Activated CD4-positive, alpha-beta T cell treated with anti-CD3 and anti-CD28 coated beads, Interleukin-2, amount 10 ng/mL, durations not matched to agents 24 days and 14 days (primary cell): ENCODE measurements at regions not wholly inside any gene's neighbourhood (a gene's known extent, or its start where the extent isn't known, plus 50 kb on each side); places are given as distances from the start of the nearest gene placed in this dataset.

ENCODE experiments used
- DNase-seq: peaks from one replicate; pipeline ENCODE4 v3.0.0; 2022
- H3K27ac Mint-ChIP-seq: one replicate; pipeline ENCODE4 v1.8.0; 2022; ENCODE audit warnings: mild to moderate bottlenecking, mixed read lengths
- H3K27me3 Mint-ChIP-seq: one replicate; pipeline ENCODE4 v1.8.0; 2022; ENCODE audit warnings: mixed read lengths
- H3K36me3 Mint-ChIP-seq: one replicate; pipeline ENCODE4 v1.8.0; 2022; ENCODE audit warnings: low read depth, mild to moderate bottlenecking, mixed read lengths
- H3K4me1 Mint-ChIP-seq: one replicate; pipeline ENCODE4 v1.8.0; 2021; ENCODE audit warnings: mixed read lengths
- H3K4me3 Mint-ChIP-seq: one replicate; pipeline ENCODE4 v1.8.0; 2022; ENCODE audit warnings: mild to moderate bottlenecking, moderate library complexity, mixed read lengths
- H3K9me3 Mint-ChIP-seq: one replicate; pipeline ENCODE4 v1.8.0; 2021; ENCODE audit warnings: mixed read lengths
- intact Hi-C: fragments of 100-400 bp; cut with micrococcal nuclease; formaldehyde crosslinking; loops from one replicate; pipeline ENCODE4 v1.15.1; 2023

DNA sequence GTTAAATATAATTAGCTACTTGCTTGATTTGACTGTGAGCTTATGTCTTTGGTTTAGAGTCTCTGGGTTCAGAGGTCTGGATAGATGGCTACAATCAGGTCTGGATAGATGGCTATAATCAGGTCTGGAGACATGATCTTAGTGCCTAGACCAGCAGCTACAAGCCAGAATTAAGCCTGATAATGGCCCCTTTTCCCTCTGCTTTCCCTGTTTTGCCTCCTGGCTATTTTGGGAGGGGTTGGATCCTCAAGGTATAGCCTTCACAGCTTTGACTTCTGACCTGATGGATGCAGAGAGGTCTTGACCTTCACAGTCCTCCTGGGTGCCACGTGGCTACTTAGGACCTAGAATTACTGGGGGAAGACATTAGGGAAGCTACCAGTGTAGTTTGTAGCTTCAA lies 877.7 kb downstream of the GALC start:
- Mint-ChIP-seq H3K9me3 (no peaks in the 10 kb centered on the region), H3K27me3 (no peaks in the 10 kb centered on the region), H3K4me1 (no peaks in the 10 kb centered on the region), H3K27ac (no peak overlapping the region), H3K36me3 (no peaks in the 10 kb centered on the region), H3K4me3 (no peak overlapping the region)
- intact Hi-C loops = no loop called here
- DNase-seq = no peak

DNA sequence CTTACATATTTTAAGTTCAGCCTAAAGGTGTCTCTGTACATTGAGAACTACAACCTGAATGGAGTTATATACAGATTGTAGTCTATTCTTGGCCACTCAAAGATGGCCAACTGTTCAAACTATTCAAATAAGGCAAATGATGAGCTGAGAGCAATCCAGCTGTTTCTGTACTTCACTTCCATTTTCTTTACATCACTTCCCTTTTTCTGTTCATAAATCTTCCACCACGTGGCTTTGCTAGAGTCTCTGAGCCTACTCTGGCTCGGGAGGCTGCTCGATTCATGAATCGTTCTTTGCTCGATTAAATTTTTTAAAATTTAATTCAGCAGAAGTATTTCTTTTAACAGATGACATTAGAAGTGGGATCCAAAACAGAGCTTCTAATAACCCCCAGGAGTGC lies 879.7 kb downstream of the GALC start:
- no peak overlapping the region for H3K4me3 Mint-ChIP-seq
- no peaks in the 10 kb centered on the region for H3K9me3 Mint-ChIP-seq
- H3K27ac Mint-ChIP-seq = no peak overlapping the region
- no peaks in the 10 kb centered on the region for H3K4me1 Mint-ChIP-seq
- intact Hi-C loops = no loop called here
- no peaks in the 10 kb centered on the region for H3K36me3 Mint-ChIP-seq
- no peaks in the 10 kb centered on the region for H3K27me3 Mint-ChIP-seq
- DNase-seq = no peak

DNA sequence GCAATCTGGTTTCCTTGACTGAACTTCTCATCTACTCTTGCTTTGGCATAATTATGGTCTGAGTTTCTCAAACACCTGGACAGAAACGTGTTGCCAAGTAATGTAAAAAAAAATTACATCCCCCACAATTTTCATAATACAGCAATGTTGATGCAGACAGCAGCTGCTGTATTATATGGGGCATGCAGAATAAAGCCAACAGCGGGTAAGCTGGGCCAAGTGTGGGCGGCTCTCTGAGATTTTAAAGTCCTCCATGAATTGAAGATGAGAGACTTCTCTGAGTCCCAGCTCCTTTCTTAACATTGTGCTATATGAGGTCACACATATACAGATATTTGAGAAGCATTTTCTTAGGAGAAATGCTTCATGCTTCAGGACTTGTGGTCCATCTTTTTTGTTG lies 881.2 kb downstream of the GALC start:
- no peaks in the 10 kb centered on the region for H3K9me3 Mint-ChIP-seq
- no peaks in the 10 kb centered on the region for H3K36me3 Mint-ChIP-seq
- no peak for DNase-seq
- H3K27me3 Mint-ChIP-seq = no peaks in the 10 kb centered on the region
- H3K27ac Mint-ChIP-seq = no peak overlapping the region
- intact Hi-C loops = no loop called here
- no peaks in the 10 kb centered on the region for H3K4me1 Mint-ChIP-seq
- no peak overlapping the region for H3K4me3 Mint-ChIP-seq

GRCh38 chr14:87111126-87111525 lies 881.9 kb downstream of the GALC start:
- intact Hi-C loops = no loop called here
- no peaks in the 10 kb centered on the region for H3K27me3 Mint-ChIP-seq
- H3K27ac Mint-ChIP-seq = no peak overlapping the region
- no peak overlapping the region for H3K4me3 Mint-ChIP-seq
- no peaks in the 10 kb centered on the region for H3K4me1 Mint-ChIP-seq
- no peaks in the 10 kb centered on the region for H3K36me3 Mint-ChIP-seq
- H3K9me3 Mint-ChIP-seq = no peaks in the 10 kb centered on the region
- no peak for DNase-seq

DNA sequence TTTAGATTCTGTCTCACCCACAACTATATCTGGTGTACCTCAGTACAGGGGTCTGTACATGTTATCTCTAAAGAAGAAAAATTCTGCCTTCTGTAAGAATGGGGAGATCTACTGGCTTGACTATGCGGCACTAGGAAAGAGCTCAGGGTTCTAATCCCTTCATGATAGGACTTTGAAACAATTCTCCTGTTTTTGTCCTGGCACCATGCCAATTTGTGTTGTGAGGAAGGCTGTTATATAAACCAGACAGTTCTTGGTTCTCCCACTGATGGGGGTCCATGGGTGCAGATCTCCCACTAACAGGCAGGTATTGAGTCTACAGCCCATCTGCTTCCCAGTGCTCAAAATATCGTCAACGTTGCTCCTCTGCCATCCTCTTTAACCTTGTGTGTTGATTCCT lies 883.7 kb downstream of the GALC start:
- H3K36me3 Mint-ChIP-seq = no peaks in the 10 kb centered on the region
- H3K4me1 Mint-ChIP-seq = no peaks in the 10 kb centered on the region
- intact Hi-C loops = no loop called here
- DNase-seq = no peak
- no peak overlapping the region for H3K4me3 Mint-ChIP-seq
- H3K27me3 Mint-ChIP-seq = no peaks in the 10 kb centered on the region
- H3K9me3 Mint-ChIP-seq = no peaks in the 10 kb centered on the region
- no peak overlapping the region for H3K27ac Mint-ChIP-seq

- Mint-ChIP-seq H3K36me3 (no peaks in the 10 kb centered on the region), H3K4me1 (no peaks in the 10 kb centered on the region), H3K4me3 (no peak overlapping the region), H3K27me3 (no peaks in the 10 kb centered on the region), H3K9me3 (no peaks in the 10 kb centered on the region), H3K27ac (no peak overlapping the region)
- intact Hi-C loops = no loop called here
- no peak for DNase-seq
Observed at GRCh38 chr14:87108726-87109125, 884.3 kb downstream of the GALC start.

DNA sequence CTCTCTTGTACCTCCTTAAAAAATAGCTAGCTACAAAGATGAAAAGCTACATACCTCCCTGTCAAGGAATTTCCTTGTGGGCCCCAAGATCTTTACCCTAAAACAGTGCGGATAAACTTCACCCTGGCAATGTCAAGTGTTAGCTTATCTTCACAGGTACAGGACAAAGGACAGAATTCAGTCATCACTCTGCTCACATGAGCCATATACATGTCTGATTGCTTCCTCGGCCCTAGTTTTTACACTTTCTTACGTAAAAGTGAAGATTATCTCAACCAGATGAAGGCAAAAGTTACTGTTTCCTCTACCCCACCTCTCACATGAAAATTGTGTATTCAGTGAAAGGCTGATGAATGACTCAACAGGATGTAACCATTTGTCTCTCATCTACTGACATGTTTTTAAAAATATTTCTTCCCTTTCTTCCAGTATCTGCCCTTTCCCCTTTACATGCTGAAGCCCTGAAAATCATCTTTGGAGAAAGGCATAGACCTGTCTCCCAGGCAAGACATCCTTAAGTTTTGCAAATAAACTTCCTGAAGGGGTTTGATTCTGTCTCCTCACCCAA lies 890.1 kb downstream of the GALC start:
- H3K9me3 Mint-ChIP-seq = no peaks in the 10 kb centered on the region
- no peaks in the 10 kb centered on the region for H3K4me1 Mint-ChIP-seq
- H3K4me3 Mint-ChIP-seq = no peak overlapping the region
- H3K27me3 Mint-ChIP-seq = no peaks in the 10 kb centered on the region
- intact Hi-C loops = no loop called here
- no peak for DNase-seq
- no peaks in the 10 kb centered on the region for H3K36me3 Mint-ChIP-seq
- H3K27ac Mint-ChIP-seq = no peak overlapping the region

GRCh38 chr14:87097015-87097414 lies 896.0 kb downstream of the GALC start:
- H3K27ac Mint-ChIP-seq = no peak overlapping the region
- H3K4me1 Mint-ChIP-seq = no peaks in the 10 kb centered on the region
- peaks cover 4% of the 10 kb centered on the region for H3K9me3 Mint-ChIP-seq
- H3K27me3 Mint-ChIP-seq = no peaks in the 10 kb centered on the region
- no peak overlapping the region for H3K4me3 Mint-ChIP-seq
- no peaks in the 10 kb centered on the region for H3K36me3 Mint-ChIP-seq
- intact Hi-C loops = no loop called here
- DNase-seq = no peak

GRCh38 chr14:87094913-87095312 lies 898.1 kb downstream of the GALC start:
- intact Hi-C loops = no loop called here
- Mint-ChIP-seq H3K36me3 (no peaks in the 10 kb centered on the region), H3K4me3 (no peak overlapping the region), H3K4me1 (no peaks in the 10 kb centered on the region), H3K27ac (no peak overlapping the region), H3K9me3 (peaks cover 8% of the 10 kb centered on the region), H3K27me3 (no peaks in the 10 kb centered on the region)
- DNase-seq = no peak

- Mint-ChIP-seq H3K4me3 (no peak overlapping the region), H3K36me3 (no peaks in the 10 kb centered on the region), H3K27me3 (no peaks in the 10 kb centered on the region), H3K27ac (no peak overlapping the region), H3K4me1 (no peaks in the 10 kb centered on the region), H3K9me3 (peaks cover 14% of the 10 kb centered on the region)
- intact Hi-C loops = no loop called here
- DNase-seq = no peak
Observed at GRCh38 chr14:87088588-87088987, 904.4 kb downstream of the GALC start.

- Mint-ChIP-seq H3K27me3 (no peaks in the 10 kb centered on the region), H3K4me3 (no peak overlapping the region), H3K9me3 (peaks cover 12% of the 10 kb centered on the region), H3K4me1 (no peaks in the 10 kb centered on the region), H3K27ac (no peak overlapping the region), H3K36me3 (no peaks in the 10 kb centered on the region)
- no peak for DNase-seq
- intact Hi-C loops = no loop called here
Observed at GRCh38 chr14:87087881-87088280, 905.1 kb downstream of the GALC start.

GRCh38 chr14:87084908-87085307 lies 908.1 kb downstream of the GALC start:
- H3K4me1 Mint-ChIP-seq = no peaks in the 10 kb centered on the region
- intact Hi-C loops = no loop called here
- DNase-seq = no peak
- H3K27ac Mint-ChIP-seq = no peak overlapping the region
- H3K36me3 Mint-ChIP-seq = no peaks in the 10 kb centered on the region
- no peaks in the 10 kb centered on the region for H3K27me3 Mint-ChIP-seq
- no peak overlapping the region for H3K4me3 Mint-ChIP-seq
- H3K9me3 Mint-ChIP-seq = peaks cover 7% of the 10 kb centered on the region

GRCh38 chr14:87082917-87083316 lies 910.1 kb downstream of the GALC start:
- DNase-seq = no peak
- no peaks in the 10 kb centered on the region for H3K4me1 Mint-ChIP-seq
- H3K27me3 Mint-ChIP-seq = no peaks in the 10 kb centered on the region
- intact Hi-C loops = no loop called here
- no peaks in the 10 kb centered on the region for H3K36me3 Mint-ChIP-seq
- H3K27ac Mint-ChIP-seq = no peak overlapping the region
- H3K9me3 Mint-ChIP-seq = peaks cover 5% of the 10 kb centered on the region
- no peak overlapping the region for H3K4me3 Mint-ChIP-seq

DNA sequence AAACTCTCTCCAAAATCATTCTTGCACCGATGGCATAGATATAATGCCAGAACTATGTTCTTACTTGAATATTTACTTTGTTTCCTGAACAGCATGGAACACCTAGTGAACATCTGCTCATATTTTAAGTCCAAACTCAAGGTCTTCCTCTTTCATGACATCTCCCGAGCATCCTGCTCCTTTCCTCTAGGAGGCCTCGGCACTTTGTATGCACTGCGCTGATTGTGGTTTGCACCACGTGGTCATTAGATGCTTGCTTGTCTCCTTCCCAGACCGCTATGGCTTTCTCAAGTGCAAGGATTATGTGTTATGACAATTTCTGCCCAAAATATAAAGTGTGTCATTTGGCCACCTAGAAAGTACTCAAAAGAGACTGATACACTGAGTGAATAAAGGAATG lies 912.0 kb downstream of the GALC start:
- intact Hi-C loops = no loop called here
- Mint-ChIP-seq H3K4me3 (no peak overlapping the region), H3K9me3 (no peaks in the 10 kb centered on the region), H3K27me3 (no peaks in the 10 kb centered on the region), H3K27ac (no peak overlapping the region), H3K36me3 (no peaks in the 10 kb centered on the region), H3K4me1 (no peaks in the 10 kb centered on the region)
- DNase-seq = no peak

GRCh38 chr14:87080146-87080545 lies 912.8 kb downstream of the GALC start:
- H3K27ac Mint-ChIP-seq = no peak overlapping the region
- no peaks in the 10 kb centered on the region for H3K36me3 Mint-ChIP-seq
- no peaks in the 10 kb centered on the region for H3K27me3 Mint-ChIP-seq
- no peaks in the 10 kb centered on the region for H3K4me1 Mint-ChIP-seq
- intact Hi-C loops = no loop called here
- no peak for DNase-seq
- H3K9me3 Mint-ChIP-seq = no peaks in the 10 kb centered on the region
- H3K4me3 Mint-ChIP-seq = no peak overlapping the region
